Body of pancreas (tissue), 4 donors: ENCODE measurements at regions not wholly inside any gene's neighbourhood (a gene's known extent, or its start where the extent isn't known, plus 50 kb on each side); places are given as distances from the start of the nearest gene placed in this dataset.

Experiments
- CTCF ChIP-seq, 7 experiments: fragments of 450-650 bp in 4 of 7; fragments of 200-600 bp in 3 of 7; sonication (generic) in 3 of 7; IDR thresholded peaks; one replicate each; pipeline ENCODE4 v1.5.1; 2016 to 2019; ENCODE audit warnings: antibody characterized with exemption in 7 of 7
- POLR2A ChIP-seq, 3 donors: fragments of 450-650 bp; IDR thresholded peaks; one replicate each; pipeline ENCODE4 v1.6.1; 2016; ENCODE audit warnings: antibody characterized with exemption in 3 of 3, mild to moderate bottlenecking in 2 of 3

DNA sequence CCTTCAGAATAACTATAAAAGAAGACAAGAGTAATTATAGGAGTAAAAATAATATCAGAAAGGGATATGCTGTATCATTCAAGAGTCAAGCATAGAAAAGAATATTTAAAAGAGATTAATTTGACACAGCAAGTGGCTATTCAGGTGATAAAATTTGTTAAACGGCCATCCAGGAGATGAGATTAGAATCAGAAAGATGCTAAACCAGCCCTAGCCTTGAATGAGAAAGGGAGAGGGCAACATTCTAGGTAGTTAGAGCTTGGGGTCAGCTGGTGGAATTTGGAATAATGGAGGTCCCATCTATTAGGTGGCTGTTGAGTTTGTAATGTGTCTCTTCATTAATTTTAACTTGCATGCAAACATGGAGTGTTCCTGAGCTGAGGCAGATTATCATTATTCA lies 350.5 kb upstream of the PABPC4L start:
- no peak for TF ChIP-seq POLR2A (IDR thresholded peaks at IDR 0.05)
- no peak for TF ChIP-seq CTCF (IDR thresholded peaks at IDR 0.05)
